HEK293 (cell line): ENCODE measurements at regions not wholly inside any gene's neighbourhood (a gene's known extent, or its start where the extent isn't known, plus 50 kb on each side); places are given as distances from the start of the nearest gene placed in this dataset.

Source experiments
- CTCF ChIA-PET: fragments of 350-600 bp; formaldehyde crosslinking; extraction: SDS; loops from one replicate; lab custom pipeline; 2021; ENCODE audit warnings: antibody characterized with exemption; lab: Yijun Ruan, JAX
- POLR2A ChIA-PET: fragments of 300-600 bp; formaldehyde crosslinking; extraction: SDS; loops from one replicate; lab custom pipeline; 2020; ENCODE audit warnings: antibody characterized with exemption, inconsistent platforms; lab: Yijun Ruan, JAX
- H3K27ac ChIP-seq: fragments of 200-500 bp; sonication (Bioruptor generic); 2 replicates; pipeline ENCODE4 v1.5.1; 2014; ENCODE audit warnings: low read depth, low read length, control low read depth, inconsistent platforms; ENCODE audit errors: extremely low read depth
- H3K36me3 ChIP-seq, 2 experiments: fragments of 200-500 bp in 1 of 2; sonication (Bioruptor generic) in 1 of 2; 1 replicate in 1 of 2; 2 replicates in 1 of 2; pipeline ENCODE4 v1.5.1; 2014 to 2017; ENCODE audit warnings: inconsistent platforms in 2 of 2, low read length in 2 of 2; ENCODE audit not compliant: control insufficient read depth in 2 of 2, insufficient read depth in 1 of 2
- H3K4me1 ChIP-seq: fragments of 200-500 bp; sonication (Bioruptor generic); 2 replicates; pipeline ENCODE4 v1.5.1; 2014; ENCODE audit warnings: mild to moderate bottlenecking, low read length, inconsistent platforms; ENCODE audit not compliant: control insufficient read depth, insufficient read depth
- H3K4me3 ChIP-seq: 2 replicates; pipeline ENCODE4 v1.5.1; 2011; ENCODE audit warnings: low read depth, mild to moderate bottlenecking, control low read depth, low read length, moderate library complexity
- H3K9me3 ChIP-seq: fragments of 200-500 bp; sonication (Bioruptor generic); 2 replicates; pipeline ENCODE4 v1.5.1; 2014; ENCODE audit warnings: low read depth, low read length, inconsistent platforms; ENCODE audit not compliant: control insufficient read depth, insufficient read depth
- GLIS1 ChIP-seq: fragments of 450-650 bp; formaldehyde crosslinking; IDR thresholded peaks from 2 replicates; pipeline ENCODE4 v1.5.1; 2016; ENCODE audit warnings: missing biosample characterization, missing genetic modification characterization
- KLF9 ChIP-seq: fragments of 450-650 bp; formaldehyde crosslinking; IDR thresholded peaks from 2 replicates; pipeline ENCODE4 v1.5.1; 2016; ENCODE audit warnings: missing biosample characterization, missing genetic modification characterization, low read depth
- SALL2 ChIP-seq: fragments of 450-650 bp; formaldehyde crosslinking; IDR thresholded peaks from 2 replicates; pipeline ENCODE4 v1.5.0; 2017; ENCODE audit warnings: missing biosample characterization, mild to moderate bottlenecking, missing genetic modification characterization, borderline replicate concordance
- TRIM28 ChIP-seq: IDR thresholded peaks from 2 replicates; pipeline ENCODE4 v1.6.1; 2011; ENCODE audit warnings: low read length, control low read depth, borderline replicate concordance
- YY1 ChIP-seq: fragments of 450-650 bp; formaldehyde crosslinking; IDR thresholded peaks from 2 replicates; pipeline ENCODE4 v1.5.1; 2018; ENCODE audit warnings: missing biosample characterization, missing genetic modification characterization
- ZNF274 ChIP-seq, 2 experiments: fragments of 200-500 bp in 1 of 2; fragments of 450-650 bp in 1 of 2; sonication (Bioruptor generic) in 1 of 2; formaldehyde crosslinking in 1 of 2; IDR thresholded peaks; 2 replicates each; pipeline versions ENCODE4 v1.5.1 to v1.6.1; 2014 to 2016; ENCODE audit warnings: borderline replicate concordance in 1 of 2, inconsistent platforms in 1 of 2, low read length in 1 of 2, missing biosample characterization in 1 of 2, missing genetic modification characterization in 1 of 2
- ZNF280D ChIP-seq: fragments of 450-650 bp; formaldehyde crosslinking; IDR thresholded peaks from 2 replicates; pipeline ENCODE4 v1.5.1; 2016; ENCODE audit warnings: missing biosample characterization, missing genetic modification characterization
- ZNF292 ChIP-seq: fragments of 450-650 bp; formaldehyde crosslinking; IDR thresholded peaks from 2 replicates; pipeline ENCODE4 v1.5.1; 2016; ENCODE audit warnings: low read depth, missing biosample characterization, missing genetic modification characterization, borderline replicate concordance
- ZNF311 ChIP-seq: fragments of 450-650 bp; formaldehyde crosslinking; IDR thresholded peaks from 2 replicates; pipeline ENCODE4 v1.5.1; 2017; ENCODE audit warnings: missing biosample characterization, missing genetic modification characterization, borderline replicate concordance
- ZNF416 ChIP-seq: fragments of 450-650 bp; formaldehyde crosslinking; IDR thresholded peaks from 2 replicates; pipeline ENCODE4 v1.5.1; 2016; ENCODE audit warnings: missing biosample characterization, missing genetic modification characterization
- ZNF549 ChIP-seq: fragments of 450-650 bp; IDR thresholded peaks from 2 replicates; pipeline ENCODE4 v1.5.1; 2018; ENCODE audit warnings: missing biosample characterization, missing genetic modification characterization, mild to moderate bottlenecking, inconsistent platforms, moderate library complexity
- ZNF621 ChIP-seq: fragments of 450-650 bp; formaldehyde crosslinking; IDR thresholded peaks from 2 replicates; pipeline ENCODE4 v1.5.1; 2017; ENCODE audit warnings: missing biosample characterization, missing genetic modification characterization
- ZNF701 ChIP-seq: fragments of 450-650 bp; formaldehyde crosslinking; IDR thresholded peaks from 2 replicates; pipeline ENCODE4 v1.5.1; 2016; ENCODE audit warnings: missing biosample characterization, missing genetic modification characterization
- ZNF768 ChIP-seq: fragments of 450-650 bp; formaldehyde crosslinking; IDR thresholded peaks from 2 replicates; pipeline ENCODE4 v1.5.1; 2018; ENCODE audit warnings: missing biosample characterization, mild to moderate bottlenecking, missing genetic modification characterization
- ZNF830 ChIP-seq: fragments of 450-650 bp; IDR thresholded peaks from 2 replicates; pipeline ENCODE4 v1.5.0; 2018; ENCODE audit warnings: missing biosample characterization, missing genetic modification characterization, low read depth, mild to moderate bottlenecking, moderate library complexity
- TF ChIP-seq, protein P1 (sequence below): fragments of 450-650 bp; formaldehyde crosslinking; IDR thresholded peaks from 2 replicates; pipeline ENCODE4 v1.5.1; 2016; ENCODE audit warnings: missing biosample characterization, missing genetic modification characterization
- TF ChIP-seq, protein P2 (sequence below): fragments of 450-650 bp; formaldehyde crosslinking; optimal IDR thresholded peaks from 2 replicates; pipeline ENCODE3; 2016; ENCODE audit warnings: missing biosample characterization, mild to moderate bottlenecking, missing genetic modification characterization
- TF ChIP-seq, protein P3 (sequence below): fragments of 450-650 bp; formaldehyde crosslinking; IDR thresholded peaks from 2 replicates; pipeline ENCODE4 v1.5.1; 2016; ENCODE audit warnings: missing biosample characterization, missing genetic modification characterization
- TF ChIP-seq, protein P4 (sequence below): fragments of 450-650 bp; formaldehyde crosslinking; IDR thresholded peaks from 2 replicates; pipeline ENCODE4 v1.5.1; 2016; ENCODE audit warnings: missing biosample characterization, missing genetic modification characterization
- TF ChIP-seq, protein P5 (sequence below): fragments of 450-650 bp; formaldehyde crosslinking; IDR thresholded peaks from 2 replicates; pipeline ENCODE4 v1.5.1; 2017; ENCODE audit warnings: missing biosample characterization, missing genetic modification characterization

- H3K4me3 ChIP-seq = no peak overlapping the region
- H3K4me1 ChIP-seq = no peaks in the 10 kb centered on the region
- H3K9me3 ChIP-seq = no peaks in the 10 kb centered on the region; the same call in 1 of the 2 replicates
- H3K27ac ChIP-seq = no peak overlapping the region
- CTCF ChIA-PET = no interaction called here
- no peak for TF ChIP-seq TRIM28
- no peak for TF ChIP-seq ZNF768 (tag by site-specific recombination)
- TF ChIP-seq ZNF274 (IDR thresholded peaks at IDR 0.05; ENCODE audit: low read length) = no peak
- no peak for TF ChIP-seq ZNF274 (tag by site-specific recombination; IDR thresholded peaks at IDR 0.05; ENCODE audit: borderline replicate concordance)
- no peak for TF ChIP-seq ZNF549 (tag by site-specific recombination)
- no peak for TF ChIP-seq ZNF311 (tag by site-specific recombination)
- no peak for TF ChIP-seq ZNF280D (tag by site-specific recombination)
- TF ChIP-seq, protein P1, sequence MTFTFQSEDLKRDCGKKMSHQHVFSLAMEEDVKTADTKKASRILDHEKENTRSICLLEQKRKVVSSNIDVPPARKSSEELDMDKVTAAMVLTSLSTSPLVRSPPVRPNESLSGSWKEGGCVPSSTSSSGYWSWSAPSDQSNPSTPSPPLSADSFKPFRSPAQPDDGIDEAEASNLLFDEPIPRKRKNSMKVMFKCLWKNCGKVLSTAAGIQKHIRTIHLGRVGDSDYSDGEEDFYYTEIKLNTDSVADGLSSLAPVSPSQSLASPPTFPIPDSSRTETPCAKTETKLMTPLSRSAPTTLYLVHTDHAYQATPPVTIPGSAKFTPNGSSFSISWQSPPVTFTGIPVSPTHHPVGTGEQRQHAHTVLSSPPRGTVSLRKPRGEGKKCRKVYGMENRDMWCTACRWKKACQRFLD = no peak
- TF ChIP-seq ZNF416 (tag by site-specific recombination) = no peak
- TF ChIP-seq ZNF621 (tag by site-specific recombination) = no peak
- no peak for TF ChIP-seq YY1 (tag by site-specific recombination)
- TF ChIP-seq, protein P2, sequence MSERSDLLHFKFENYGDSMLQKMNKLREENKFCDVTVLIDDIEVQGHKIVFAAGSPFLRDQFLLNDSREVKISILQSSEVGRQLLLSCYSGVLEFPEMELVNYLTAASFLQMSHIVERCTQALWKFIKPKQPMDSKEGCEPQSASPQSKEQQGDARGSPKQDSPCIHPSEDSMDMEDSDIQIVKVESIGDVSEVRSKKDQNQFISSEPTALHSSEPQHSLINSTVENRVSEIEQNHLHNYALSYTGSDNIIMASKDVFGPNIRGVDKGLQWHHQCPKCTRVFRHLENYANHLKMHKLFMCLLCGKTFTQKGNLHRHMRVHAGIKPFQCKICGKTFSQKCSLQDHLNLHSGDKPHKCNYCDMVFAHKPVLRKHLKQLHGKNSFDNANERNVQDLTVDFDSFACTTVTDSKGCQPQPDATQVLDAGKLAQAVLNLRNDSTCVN = no peak
- no peaks in the 10 kb centered on the region for H3K36me3 ChIP-seq
- POLR2A ChIA-PET = no interaction called here
These were observed 156.4 kb downstream of the KCTD15 start for GRCh38 chr19:33953023-33953422.

DNA sequence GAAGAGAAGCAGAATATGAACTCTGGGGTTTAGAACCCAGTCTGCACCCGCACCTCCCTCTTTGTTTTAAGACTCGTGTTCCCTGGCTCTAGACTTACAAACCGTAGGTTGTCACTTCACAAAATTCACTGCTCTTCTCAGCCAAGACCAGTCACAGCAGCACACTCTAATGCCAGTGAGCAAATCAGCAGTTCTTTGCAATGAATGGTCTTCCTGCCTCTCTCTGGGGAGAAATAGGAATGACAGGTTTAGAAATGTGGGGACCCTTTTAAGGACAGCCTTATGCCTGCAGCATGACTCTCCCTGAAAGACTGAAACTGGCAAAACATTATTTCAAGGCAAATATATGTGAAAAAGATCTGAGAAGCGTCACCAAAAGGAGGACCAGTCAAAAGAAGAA lies 156.9 kb downstream of the KCTD15 start:
- ChIA-PET POLR2A (no interaction called here), CTCF (interaction anchor here (1.0 kb wide), 2 partner anchors 159 to 176 kb away, joined by 3 read pairs; no protein-coding TSS in a partner anchor)
- Histone ChIP-seq H3K36me3 (no peaks in the 10 kb centered on the region), H3K9me3 (no peaks in the 10 kb centered on the region; the same call in 1 of the 2 replicates), H3K27ac (no peak overlapping the region), H3K4me3 (no peak overlapping the region), H3K4me1 (no peaks in the 10 kb centered on the region)
- TF ChIP-seq SALL2 (tag by site-specific recombination) (no peak), GLIS1 (tag by site-specific recombination) (no peak), KLF9 (tag by site-specific recombination) (no peak), ZNF830 (no peak), ZNF701 (tag by site-specific recombination) (no peak), ZNF292 (tag by site-specific recombination) (no peak)
- TF ChIP-seq, protein P3, sequence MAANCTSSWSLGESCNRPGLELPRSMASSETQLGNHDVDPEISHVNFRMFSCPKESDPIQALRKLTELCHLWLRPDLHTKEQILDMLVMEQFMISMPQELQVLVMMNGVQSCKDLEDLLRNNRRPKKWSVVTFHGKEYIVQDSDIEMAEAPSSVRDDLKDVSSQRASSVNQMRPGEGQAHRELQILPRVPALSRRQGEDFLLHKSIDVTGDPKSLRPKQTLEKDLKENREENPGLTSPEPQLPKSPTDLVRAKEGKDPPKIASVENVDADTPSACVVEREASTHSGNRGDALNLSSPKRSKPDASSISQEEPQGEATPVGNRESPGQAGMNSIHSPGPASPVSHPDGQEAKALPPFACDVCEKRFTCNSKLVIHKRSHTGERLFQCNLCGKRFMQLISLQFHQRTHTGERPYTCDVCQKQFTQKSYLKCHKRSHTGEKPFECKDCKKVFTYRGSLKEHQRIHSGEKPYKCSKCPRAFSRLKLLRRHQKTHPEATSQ = no peak
- TF ChIP-seq, protein P4, sequence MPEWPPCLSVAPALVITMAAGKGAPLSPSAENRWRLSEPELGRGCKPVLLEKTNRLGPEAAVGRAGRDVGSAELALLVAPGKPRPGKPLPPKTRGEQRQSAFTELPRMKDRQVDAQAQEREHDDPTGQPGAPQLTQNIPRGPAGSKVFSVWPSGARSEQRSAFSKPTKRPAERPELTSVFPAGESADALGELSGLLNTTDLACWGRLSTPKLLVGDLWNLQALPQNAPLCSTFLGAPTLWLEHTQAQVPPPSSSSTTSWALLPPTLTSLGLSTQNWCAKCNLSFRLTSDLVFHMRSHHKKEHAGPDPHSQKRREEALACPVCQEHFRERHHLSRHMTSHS = no peak
- TF ChIP-seq, protein P5, sequence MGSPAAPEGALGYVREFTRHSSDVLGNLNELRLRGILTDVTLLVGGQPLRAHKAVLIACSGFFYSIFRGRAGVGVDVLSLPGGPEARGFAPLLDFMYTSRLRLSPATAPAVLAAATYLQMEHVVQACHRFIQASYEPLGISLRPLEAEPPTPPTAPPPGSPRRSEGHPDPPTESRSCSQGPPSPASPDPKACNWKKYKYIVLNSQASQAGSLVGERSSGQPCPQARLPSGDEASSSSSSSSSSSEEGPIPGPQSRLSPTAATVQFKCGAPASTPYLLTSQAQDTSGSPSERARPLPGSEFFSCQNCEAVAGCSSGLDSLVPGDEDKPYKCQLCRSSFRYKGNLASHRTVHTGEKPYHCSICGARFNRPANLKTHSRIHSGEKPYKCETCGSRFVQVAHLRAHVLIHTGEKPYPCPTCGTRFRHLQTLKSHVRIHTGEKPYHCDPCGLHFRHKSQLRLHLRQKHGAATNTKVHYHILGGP (tag by site-specific recombination) = no peak
